ENCODE measurements at regions not wholly inside any gene's neighbourhood (a gene's known extent, or its start where the extent isn't known, plus 50 kb on each side); places are given as distances from the start of the nearest gene placed in this dataset.
"Not testable (repeated sequence)": the region's sequence is repeated elsewhere in the genome, so short reads cannot be mapped to it uniquely, and the experiment has no call there.

GRCh38 chr4:174069848-174070330 is 213.6 kb downstream of the FBXO8 start:
- no peak for DNase-seq (ENCODE audit: low spot score)

DNA sequence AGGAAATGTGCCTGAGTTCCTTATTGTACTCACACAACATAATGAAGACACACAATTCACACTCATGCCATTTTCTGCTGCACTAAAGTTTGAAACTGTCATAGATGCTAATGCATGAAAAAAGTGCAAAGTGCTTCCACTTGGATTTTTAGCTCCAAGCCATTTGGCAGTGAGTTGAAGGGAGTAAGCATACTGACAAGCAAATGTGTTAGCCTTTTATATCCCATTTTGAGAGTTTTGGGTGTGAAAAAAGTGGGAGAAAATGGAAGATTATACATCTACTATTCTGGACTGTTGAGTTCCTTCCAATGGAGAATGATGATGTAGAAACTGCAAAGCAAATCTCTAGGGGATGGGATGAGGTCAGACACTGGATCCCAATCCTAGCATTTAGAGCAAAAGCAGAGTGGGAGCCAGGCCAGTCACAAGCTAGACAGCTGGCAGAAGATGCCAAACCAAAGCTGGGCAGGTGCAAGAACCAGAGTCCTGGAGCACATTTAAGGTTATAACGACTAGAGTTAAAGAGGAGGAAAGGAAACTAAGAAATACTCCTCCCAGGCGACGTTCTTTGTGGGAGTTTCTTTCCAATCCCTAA is 216.8 kb downstream of the FBXO8 start:
- DNase-seq (ENCODE audit: low spot score): no peak

GRCh38 chr4:174062831-174063230 is 220.6 kb downstream of the FBXO8 start:
- no peak for DNase-seq (ENCODE audit: low spot score)

GRCh38 chr4:174061026-174061425 is 222.4 kb downstream of the FBXO8 start:
- DNase-seq (ENCODE audit: low spot score): no peak

- no peak for DNase-seq (ENCODE audit: low spot score)
Observed at GRCh38 chr4:174058846-174059245, 224.6 kb downstream of the FBXO8 start.

DNA sequence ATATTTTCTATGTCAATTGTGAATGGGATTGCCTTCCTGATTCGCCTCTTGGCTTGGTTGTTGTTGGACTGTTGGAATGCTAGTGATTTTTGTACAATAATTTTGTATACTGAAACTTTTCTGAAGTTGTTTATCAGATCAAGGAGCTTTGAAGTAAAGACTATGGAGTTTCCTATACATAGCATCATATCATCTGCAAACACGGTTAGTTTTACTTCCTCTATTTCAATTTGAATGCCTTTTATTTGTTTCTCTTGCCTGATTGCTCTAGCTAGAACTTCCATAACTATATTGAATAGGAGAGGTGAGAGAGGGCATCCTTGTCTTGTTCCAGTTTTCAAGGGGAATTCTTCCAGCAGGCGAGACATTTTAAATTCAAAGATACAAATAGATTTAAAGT is 226.5 kb downstream of the FBXO8 start:
- no peak for DNase-seq (ENCODE audit: low spot score)

DNA sequence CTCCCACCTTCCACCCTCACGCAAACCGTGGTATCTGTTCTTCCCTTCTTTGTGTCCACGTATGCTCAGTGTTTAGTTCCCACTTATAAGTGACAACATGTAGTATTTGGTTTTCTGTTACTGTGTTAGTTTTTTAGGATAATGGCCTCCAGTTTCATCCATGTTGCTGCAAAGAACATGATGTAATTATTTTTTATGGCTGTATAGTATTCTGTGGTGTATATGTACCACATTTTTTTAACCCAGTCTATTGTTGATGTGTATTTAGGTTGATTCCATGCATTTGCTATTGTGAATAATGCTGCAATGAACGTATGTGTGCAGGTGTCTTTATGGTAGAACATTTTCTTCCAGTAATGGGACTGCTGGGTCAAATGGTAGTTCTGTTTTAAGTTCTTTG is 228.1 kb downstream of the FBXO8 start:
- DNase-seq (ENCODE audit: low spot score): no peak

DNA sequence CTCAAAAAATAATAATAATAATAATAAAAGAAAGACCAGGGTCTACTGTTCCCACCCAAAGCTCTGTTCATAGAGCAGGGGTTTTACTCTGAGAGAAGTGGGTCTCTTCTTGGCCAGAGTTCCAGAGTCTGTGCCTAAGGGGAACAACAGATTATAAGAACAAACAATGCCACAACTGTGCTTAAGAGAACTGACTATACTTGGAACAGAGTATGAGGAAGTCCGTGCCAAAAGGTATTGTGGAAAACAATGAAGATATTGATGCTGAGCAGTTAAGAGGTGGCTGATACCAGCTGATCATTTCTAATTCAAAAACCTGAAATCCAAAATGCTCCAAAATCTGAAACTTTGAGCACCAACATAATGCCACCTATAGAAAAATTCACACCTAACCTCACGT is 229.6 kb downstream of the FBXO8 start:
- no peak for DNase-seq (ENCODE audit: low spot score)

GRCh38 chr4:174047363-174047762 is 236.1 kb downstream of the FBXO8 start:
- no peak for DNase-seq (ENCODE audit: low spot score)

GRCh38 chr4:174045829-174046228 is 237.6 kb downstream of the FBXO8 start:
- not testable (repeated sequence) for DNase-seq (ENCODE audit: low spot score)

- DNase-seq (ENCODE audit: low spot score): no peak
Observed at GRCh38 chr4:174045381-174045780, 238.1 kb downstream of the FBXO8 start.

- no peak for DNase-seq (ENCODE audit: low spot score)
Observed at GRCh38 chr4:174041555-174042105, 241.8 kb downstream of the FBXO8 start.

DNA sequence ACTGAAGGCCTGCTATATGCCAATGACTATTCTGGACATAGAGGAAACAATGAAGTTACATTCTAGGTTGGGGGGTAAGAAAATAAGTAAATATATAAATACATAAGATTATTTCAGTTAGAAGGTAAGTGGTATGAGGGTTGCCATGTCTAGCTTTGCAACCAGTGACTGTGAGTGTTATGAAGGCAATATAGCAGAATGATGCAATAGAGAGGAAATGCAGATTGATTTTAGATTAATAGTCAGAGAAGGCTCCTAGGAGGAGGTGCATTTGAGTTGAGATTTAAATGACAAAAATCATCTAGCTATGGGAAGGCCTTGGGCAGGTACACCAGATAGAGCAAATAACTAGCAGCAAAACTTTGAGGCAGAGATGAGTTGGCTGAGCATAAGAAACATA is 243.2 kb downstream of the FBXO8 start:
- DNase-seq (ENCODE audit: low spot score): no peak

- DNase-seq (ENCODE audit: low spot score): no peak
Observed at GRCh38 chr4:174038481-174038880, 245.0 kb downstream of the FBXO8 start.

- DNase-seq (ENCODE audit: low spot score): no peak
Observed at GRCh38 chr4:174037631-174038030, 245.8 kb downstream of the FBXO8 start.

DNA sequence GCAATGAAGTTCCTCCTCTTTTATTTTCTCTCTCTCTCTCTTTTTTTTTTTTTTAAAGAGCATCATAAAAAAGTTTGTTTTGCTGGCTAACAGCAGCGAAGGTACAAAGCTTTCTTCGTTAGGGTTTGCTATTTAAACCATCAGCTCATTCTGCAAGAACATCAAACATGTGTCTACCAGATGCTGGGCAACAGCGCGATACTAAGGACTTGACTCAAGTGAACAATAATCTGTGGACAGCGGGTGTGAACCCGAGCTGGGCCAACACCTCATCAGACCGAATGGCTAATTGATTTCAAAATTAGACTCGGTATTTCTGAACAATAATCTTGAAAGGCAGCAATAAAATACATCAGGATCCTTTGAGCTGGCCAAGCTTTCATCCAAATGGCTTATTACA is 246.4 kb downstream of the FBXO8 start:
- DNase-seq (ENCODE audit: low spot score): no peak

GRCh38 chr4:174036576-174036975 is 246.9 kb downstream of the FBXO8 start:
- DNase-seq (ENCODE audit: low spot score): no peak

DNA sequence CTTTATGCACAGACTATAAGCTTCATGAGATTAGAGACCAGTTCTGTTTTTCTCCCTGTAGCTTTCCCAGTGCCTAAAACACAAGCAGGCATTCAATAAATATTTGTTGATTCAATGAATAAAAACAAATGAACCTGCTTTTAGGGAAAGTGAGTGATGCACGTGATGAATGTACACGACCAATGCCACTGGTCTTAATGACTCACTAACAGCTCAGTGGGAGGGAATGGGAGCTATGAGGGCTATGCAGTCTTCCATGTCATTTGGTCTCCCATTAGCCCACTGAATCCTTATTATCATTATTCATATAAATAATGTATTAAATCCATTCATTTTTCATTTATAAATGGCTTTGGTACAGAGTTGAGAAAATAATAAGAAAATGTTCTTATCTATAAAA is 247.4 kb downstream of the FBXO8 start:
- DNase-seq (ENCODE audit: low spot score): no peak

- no peak for DNase-seq (ENCODE audit: low spot score)
Observed at GRCh38 chr4:174023641-174024040, 259.8 kb downstream of the FBXO8 start.

- no peak for DNase-seq (ENCODE audit: low spot score)
Observed at GRCh38 chr4:174018236-174018635, 265.2 kb downstream of the FBXO8 start.

DNA sequence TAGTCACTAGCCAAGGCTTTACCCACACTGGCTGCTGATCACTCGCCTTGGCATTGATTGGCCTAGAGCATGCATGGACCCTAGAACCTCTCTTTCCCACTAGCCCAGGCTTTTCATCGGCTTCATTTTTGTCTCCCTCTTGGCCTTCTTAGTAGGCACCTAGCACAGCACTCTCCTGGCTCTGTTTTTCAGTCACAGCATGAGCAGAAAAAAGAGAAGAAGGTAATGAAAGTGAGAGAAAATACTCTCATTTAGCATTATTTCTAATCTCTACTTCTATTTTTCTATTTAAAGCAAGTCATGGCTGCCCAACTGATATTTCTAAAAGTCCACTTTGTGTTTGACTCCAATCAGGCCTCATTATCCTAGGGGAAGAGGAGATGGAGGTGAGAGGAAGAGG is 267.2 kb downstream of the FBXO8 start:
- no peak for DNase-seq (ENCODE audit: low spot score)

GRCh38 chr4:174012886-174013259 is 270.6 kb downstream of the FBXO8 start:
- DNase-seq (ENCODE audit: low spot score): no peak

GRCh38 chr4:174012135-174012885 is 271.2 kb downstream of the FBXO8 start:
- no peak for DNase-seq (ENCODE audit: low spot score)

DNA sequence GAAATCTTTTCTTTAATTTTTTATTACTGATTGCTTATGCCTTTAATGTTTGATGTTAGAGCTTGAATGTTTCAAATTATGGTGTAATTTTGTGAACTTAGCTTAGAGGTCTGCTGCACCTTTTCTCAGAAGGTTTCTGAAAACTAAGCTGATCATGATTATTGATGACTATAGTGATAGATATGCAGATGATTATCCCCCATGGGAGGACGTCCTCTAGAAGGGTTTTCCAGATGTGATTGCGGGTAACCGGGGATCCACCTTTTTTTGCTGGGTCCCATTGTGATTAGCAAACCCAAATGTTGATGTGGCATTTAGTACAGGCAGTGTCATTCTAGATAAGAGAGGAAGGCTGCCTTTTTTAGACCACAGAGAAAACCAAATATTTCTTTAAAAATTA is 272.9 kb downstream of the FBXO8 start:
- DNase-seq (ENCODE audit: low spot score): no peak
